Mammary epithelial cell (primary cell): ENCODE measurements at regions not wholly inside any gene's neighbourhood (a gene's known extent, or its start where the extent isn't known, plus 50 kb on each side); places are given as distances from the start of the nearest gene placed in this dataset.

ENCODE experiments used
- EZH2 ChIP-seq: IDR thresholded peaks from 2 replicates; pipeline ENCODE4 v1.6.1; 2012; ENCODE audit warnings: low read length, inconsistent platforms, borderline replicate concordance
- TF ChIP-seq, protein P1 (sequence below), 2 donors: IDR thresholded peaks in 1 of 2; conservative IDR thresholded peaks in 1 of 2; 2 replicates each; pipeline ENCODE4 v1.5.1; 2011 to 2012; ENCODE audit warnings: inconsistent platforms in 2 of 2, low read length in 2 of 2, mild to moderate bottlenecking in 2 of 2, control low read depth in 1 of 2, low read depth in 1 of 2; ENCODE audit not compliant: insufficient read depth in 1 of 2; ENCODE audit errors: extremely low read depth in 1 of 2

DNA sequence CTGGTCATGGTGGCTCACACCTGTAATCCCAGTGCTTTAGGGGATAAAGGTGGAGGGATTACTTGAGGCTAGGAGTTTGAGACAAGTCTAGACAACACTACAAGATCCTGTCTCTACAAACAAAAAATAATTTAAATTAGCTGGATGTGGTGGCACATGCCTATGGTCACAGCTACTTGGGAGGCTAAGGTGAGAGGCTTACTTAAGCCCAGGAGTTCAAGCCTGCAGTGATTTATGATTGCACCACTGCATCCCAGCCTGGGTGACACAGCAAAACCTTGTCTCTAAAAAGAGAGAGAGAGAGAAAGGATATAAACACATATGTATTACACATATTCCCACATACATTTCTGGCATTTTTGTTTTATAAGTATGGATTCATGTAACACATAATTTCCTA is 325.2 kb downstream of the DUSP10 start:
- TF ChIP-seq, protein P1, sequence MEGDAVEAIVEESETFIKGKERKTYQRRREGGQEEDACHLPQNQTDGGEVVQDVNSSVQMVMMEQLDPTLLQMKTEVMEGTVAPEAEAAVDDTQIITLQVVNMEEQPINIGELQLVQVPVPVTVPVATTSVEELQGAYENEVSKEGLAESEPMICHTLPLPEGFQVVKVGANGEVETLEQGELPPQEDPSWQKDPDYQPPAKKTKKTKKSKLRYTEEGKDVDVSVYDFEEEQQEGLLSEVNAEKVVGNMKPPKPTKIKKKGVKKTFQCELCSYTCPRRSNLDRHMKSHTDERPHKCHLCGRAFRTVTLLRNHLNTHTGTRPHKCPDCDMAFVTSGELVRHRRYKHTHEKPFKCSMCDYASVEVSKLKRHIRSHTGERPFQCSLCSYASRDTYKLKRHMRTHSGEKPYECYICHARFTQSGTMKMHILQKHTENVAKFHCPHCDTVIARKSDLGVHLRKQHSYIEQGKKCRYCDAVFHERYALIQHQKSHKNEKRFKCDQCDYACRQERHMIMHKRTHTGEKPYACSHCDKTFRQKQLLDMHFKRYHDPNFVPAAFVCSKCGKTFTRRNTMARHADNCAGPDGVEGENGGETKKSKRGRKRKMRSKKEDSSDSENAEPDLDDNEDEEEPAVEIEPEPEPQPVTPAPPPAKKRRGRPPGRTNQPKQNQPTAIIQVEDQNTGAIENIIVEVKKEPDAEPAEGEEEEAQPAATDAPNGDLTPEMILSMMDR (conservative IDR thresholded peaks at IDR 0.05 in 1 of 2, IDR thresholded peaks at IDR 0.05 in 1 of 2; ENCODE audit: extremely low read depth in 1 of 2, insufficient read depth in 1 of 2, low read depth in 1 of 2, low read length in 2 of 2) = no peak
- TF ChIP-seq EZH2 = no peak
